K562 (cell line): ENCODE measurements at regions not wholly inside any gene's neighbourhood (a gene's known extent, or its start where the extent isn't known, plus 50 kb on each side); places are given as distances from the start of the nearest gene placed in this dataset.

Experiments used
- ATAC-seq: fragments of 200-7000 bp; cut with Tn5 transposase; 3 replicates; pipeline ENCODE4 v1.9.1; 2020; ENCODE audit warnings: moderate library complexity
- BruUV-seq: library from RNA; stranded (reverse); fragments of 400-500 nt; replicated peaks from 2 replicates; lab custom pipeline; 2021; lab: Mats Ljungman, UMichigan
- CTCF ChIA-PET: fragments of 300-600 bp; formaldehyde crosslinking; extraction: SDS; loops from one replicate; lab custom pipeline; 2021; ENCODE audit warnings: low intra/inter-chr PET ratio; lab: Yijun Ruan, JAX
- POLR2A ChIA-PET: fragments of 300-600, 350-650 bp; sonication (Branson Sonifier 250); formaldehyde crosslinking; extraction: SDS; loops from one replicate; lab custom pipeline; 2021; ENCODE audit warnings: antibody characterized with exemption, inconsistent platforms; lab: Yijun Ruan, JAX
- DNase-seq, 4 experiments: peaks; one replicate each; pipeline versions ENCODE4 v3.0.0 to v3.0.0-alpha.2; 2011 to 2018; ENCODE audit warnings: low spot score in 3 of 4, mixed read lengths in 3 of 4; ENCODE audit errors: extremely low read depth in 1 of 4
- FAIRE-seq: peaks from 2 replicates; lab custom pipeline; 2011; peaks lifted over from hg19 to GRCh38; lab: Jason Lieb, UNC
- H2AFZ ChIP-seq: 2 replicates; pipeline ENCODE4 v1.6.0; 2011; ENCODE audit warnings: low read depth, low read length, control low read depth, inconsistent platforms
- H3K27ac ChIP-seq: fragments of 200-600 bp; 3 replicates; pipeline ENCODE4 v1.8.0; 2011; ENCODE audit warnings: low read depth, mild to moderate bottlenecking, control low read depth, inconsistent platforms, low read length, moderate library complexity, mixed read lengths; ENCODE audit errors: extremely low read depth
- H3K27me3 ChIP-seq, 2 experiments: fragments of 300-600 bp in 1 of 2; 2 replicates in 1 of 2; 3 replicates in 1 of 2; pipeline versions ENCODE4 v1.6.0 to v1.8.0; 2011; ENCODE audit warnings: inconsistent platforms in 2 of 2, low read length in 2 of 2, mild to moderate bottlenecking in 1 of 2, mixed read lengths in 1 of 2, moderate library complexity in 1 of 2; ENCODE audit not compliant: control insufficient read depth in 2 of 2, insufficient read depth in 2 of 2
- H3K36me3 ChIP-seq: fragments of 300-600 bp; 3 replicates; pipeline ENCODE4 v1.8.0; 2011; ENCODE audit warnings: mild to moderate bottlenecking, low read length, inconsistent platforms; ENCODE audit not compliant: control insufficient read depth, insufficient read depth
- H3K4me1 ChIP-seq, 2 experiments: fragments of 200-600 bp in 1 of 2; replicated peaks in 1 of 2; 2 replicates in 1 of 2; 3 replicates in 1 of 2; pipeline versions ENCODE4 v1.5.1 to v1.8.0; 2011; ENCODE audit warnings: inconsistent platforms in 2 of 2, low read length in 2 of 2, mild to moderate bottlenecking in 1 of 2, mixed read lengths in 1 of 2, moderate library complexity in 1 of 2; ENCODE audit not compliant: control insufficient read depth in 2 of 2, insufficient read depth in 2 of 2
- H3K4me2 ChIP-seq: 2 replicates; pipeline ENCODE4 v1.6.1; 2011; ENCODE audit warnings: low read length, control low read depth, inconsistent platforms, mixed read lengths; ENCODE audit not compliant: insufficient read depth
- H3K4me3 ChIP-seq: fragments of 200-600 bp; sonication (generic), shearing (Covaris generic); 2 replicates; pipeline ENCODE4 v1.5.1; 2016; ENCODE audit warnings: control low read depth, inconsistent platforms
- H3K79me2 ChIP-seq: fragments of 200-600 bp; 3 replicates; pipeline ENCODE4 v1.8.0; 2011; ENCODE audit warnings: low read length, inconsistent platforms; ENCODE audit not compliant: control insufficient read depth, insufficient read depth
- H3K9ac ChIP-seq, 2 experiments: 2 replicates each; pipeline versions ENCODE4 v1.6.0 to v1.6.1; 2011; ENCODE audit warnings: low read depth in 2 of 2, low read length in 2 of 2, control low read depth in 1 of 2, inconsistent platforms in 1 of 2, mild to moderate bottlenecking in 1 of 2, mixed read lengths in 1 of 2; ENCODE audit not compliant: insufficient read depth in 1 of 2
- H3K9me1 ChIP-seq: one replicate; pipeline ENCODE4 v1.6.0; 2011; ENCODE audit warnings: inconsistent platforms, mild to moderate bottlenecking, low read length, moderate library complexity; ENCODE audit not compliant: control insufficient read depth, insufficient read depth
- H3K9me3 ChIP-seq: replicated peaks from 2 replicates; pipeline ENCODE4 v1.5.1; 2011; ENCODE audit warnings: low read depth, low read length, inconsistent platforms; ENCODE audit not compliant: control insufficient read depth, insufficient read depth
- H4K20me1 ChIP-seq: replicated peaks from 2 replicates; pipeline ENCODE4 v1.6.1; 2011; ENCODE audit warnings: low read length, inconsistent platforms, mixed read lengths; ENCODE audit not compliant: control insufficient read depth, insufficient read depth
- C11orf30 ChIP-seq: fragments of 450-650 bp; IDR thresholded peaks from 2 replicates; pipeline ENCODE4 v1.6.1; 2016; ENCODE audit warnings: low read depth, mild to moderate bottlenecking
- CEBPG ChIP-seq, 3 experiments: fragments of 200-800 bp in 1 of 3; sonication (Bioruptor generic) in 1 of 3; sonication (generic) in 1 of 3; formaldehyde crosslinking in 1 of 3; IDR thresholded peaks in 2 of 3; conservative IDR thresholded peaks in 1 of 3; 2 replicates each; pipeline versions ENCODE4 v1.6.1 to v1.8.0; 2016 to 2022; ENCODE audit warnings: missing compliant biosample characterization in 2 of 3, missing genetic modification characterization in 2 of 3, mild to moderate bottlenecking in 1 of 3, missing genetic modification reagents in 1 of 3
- ELF4 ChIP-seq: fragments of 450-650 bp; formaldehyde crosslinking; IDR thresholded peaks from 2 replicates; pipeline ENCODE4 v1.4.0; 2022; ENCODE audit warnings: missing genetic modification characterization
- GTF2A2 ChIP-seq: IDR thresholded peaks from 2 replicates; pipeline ENCODE4 v1.6.1; 2016; ENCODE audit warnings: mild to moderate bottlenecking, missing genetic modification characterization, missing compliant biosample characterization
- HNRNPL ChIP-seq: fragments of 200-400 bp; formaldehyde crosslinking; IDR thresholded peaks from 2 replicates; pipeline ENCODE4 v1.6.1; 2017; ENCODE audit warnings: low read depth, mild to moderate bottlenecking, low read length
- MAFG ChIP-seq: fragments of 450-650 bp; conservative IDR thresholded peaks from 2 replicates; pipeline ENCODE4 v1.6.1; 2016; ENCODE audit warnings: missing genetic modification characterization, missing compliant biosample characterization
- NR2C2 ChIP-seq, 2 experiments: fragments of 200-800 bp in 1 of 2; sonication (Bioruptor generic) in 1 of 2; sonication (generic) in 1 of 2; formaldehyde crosslinking in 1 of 2; IDR thresholded peaks; 2 replicates each; pipeline versions ENCODE4 v1.6.1 to v1.8.0; 2016 to 2022; ENCODE audit warnings: mild to moderate bottlenecking in 1 of 2, missing compliant biosample characterization in 1 of 2, missing genetic modification characterization in 1 of 2, missing genetic modification reagents in 1 of 2
- PHB2 ChIP-seq: fragments of 450-650 bp; IDR thresholded peaks from 2 replicates; pipeline ENCODE4 v1.6.1; 2017; ENCODE audit warnings: low read depth
- SLC30A9 ChIP-seq: fragments of 250-450 bp; sonication (Bioruptor Pico); IDR thresholded peaks from 2 replicates; pipeline ENCODE4 v1.8.0; 2022; ENCODE audit warnings: mild to moderate bottlenecking, moderate library complexity
- ZNF830 ChIP-seq: fragments of 250-450 bp; sonication (Bioruptor Pico); IDR thresholded peaks from 2 replicates; pipeline ENCODE4 v1.5.0; 2021; ENCODE audit warnings: mild to moderate bottlenecking
- WGBS: fragments of 100-300 bp; shearing (Covaris generic); methylation state at CpG from one replicate; pipeline ENCODE4 v1.1.6; 2016; ENCODE audit warnings: low coverage, mixed read lengths; ENCODE audit not compliant: insufficient coverage; ENCODE audit errors: missing lambda C conversion rate; 5-methylcytosine and 5-hydroxymethylcytosine counted together
- in situ Hi-C: fragments of 300-500 bp; cut with MboI; formaldehyde crosslinking; loops from 4 replicates; pipeline ENCODE4 v1.15.0; 2018; ENCODE audit warnings: inconsistent platforms, mixed read lengths
- intact Hi-C: fragments of 100-400 bp; cut with micrococcal nuclease; formaldehyde crosslinking; loops from 2 replicates; pipeline ENCODE4 v1.14.2; 2022
- TF ChIP-seq, protein P1 (sequence below): sonication (generic); formaldehyde crosslinking; IDR thresholded peaks from 2 replicates; pipeline ENCODE4 v1.8.0; 2022; ENCODE audit warnings: missing genetic modification reagents, mild to moderate bottlenecking, borderline replicate concordance
- TF ChIP-seq, protein P2 (sequence below): fragments of 250-450 bp; sonication (Bioruptor Pico); IDR thresholded peaks from 2 replicates; pipeline ENCODE4 v1.8.0; 2022; ENCODE audit warnings: moderate library complexity, mild to moderate bottlenecking, inconsistent platforms
- TF ChIP-seq, protein P3 (sequence below): fragments of 450-650 bp; formaldehyde crosslinking; IDR thresholded peaks from 2 replicates; pipeline ENCODE4 v1.4.0; 2020; ENCODE audit warnings: mild to moderate bottlenecking, moderate library complexity
- TF ChIP-seq, protein P4 (sequence below): fragments of 450-650 bp; IDR thresholded peaks from one replicate; pipeline ENCODE4 v1.6.1; 2018; ENCODE audit warnings: mild to moderate bottlenecking, moderate library complexity; ENCODE audit not compliant: partially characterized antibody

DNA sequence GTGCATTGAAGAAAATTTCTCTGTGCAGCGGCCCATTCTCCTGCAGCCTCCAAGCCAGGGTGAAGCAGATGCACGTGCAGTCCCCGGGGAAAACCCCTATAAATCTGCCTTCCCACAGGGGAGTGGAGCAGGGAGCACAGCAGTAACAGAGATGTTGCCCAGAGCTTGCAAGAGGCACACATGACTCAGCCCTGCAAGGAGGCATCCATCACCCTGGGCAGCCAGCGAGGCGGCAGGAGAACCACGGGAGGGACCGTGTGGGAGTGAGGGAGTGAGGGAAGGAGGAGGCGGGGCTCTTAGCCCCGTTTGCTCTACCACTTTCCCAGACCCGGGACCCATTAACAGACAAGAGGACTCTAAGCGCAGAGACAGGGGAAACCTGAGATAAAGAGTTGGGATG lies 96.2 kb upstream of the ARAP3 start (continued):
- TF ChIP-seq, protein P1, sequence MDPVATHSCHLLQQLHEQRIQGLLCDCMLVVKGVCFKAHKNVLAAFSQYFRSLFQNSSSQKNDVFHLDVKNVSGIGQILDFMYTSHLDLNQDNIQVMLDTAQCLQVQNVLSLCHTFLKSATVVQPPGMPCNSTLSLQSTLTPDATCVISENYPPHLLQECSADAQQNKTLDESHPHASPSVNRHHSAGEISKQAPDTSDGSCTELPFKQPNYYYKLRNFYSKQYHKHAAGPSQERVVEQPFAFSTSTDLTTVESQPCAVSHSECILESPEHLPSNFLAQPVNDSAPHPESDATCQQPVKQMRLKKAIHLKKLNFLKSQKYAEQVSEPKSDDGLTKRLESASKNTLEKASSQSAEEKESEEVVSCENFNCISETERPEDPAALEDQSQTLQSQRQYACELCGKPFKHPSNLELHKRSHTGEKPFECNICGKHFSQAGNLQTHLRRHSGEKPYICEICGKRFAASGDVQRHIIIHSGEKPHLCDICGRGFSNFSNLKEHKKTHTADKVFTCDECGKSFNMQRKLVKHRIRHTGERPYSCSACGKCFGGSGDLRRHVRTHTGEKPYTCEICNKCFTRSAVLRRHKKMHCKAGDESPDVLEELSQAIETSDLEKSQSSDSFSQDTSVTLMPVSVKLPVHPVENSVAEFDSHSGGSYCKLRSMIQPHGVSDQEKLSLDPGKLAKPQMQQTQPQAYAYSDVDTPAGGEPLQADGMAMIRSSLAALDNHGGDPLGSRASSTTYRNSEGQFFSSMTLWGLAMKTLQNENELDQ (CRISPR knock-in tag), result no peak
- TF ChIP-seq SLC30A9 (no peak), PHB2 (no peak), HNRNPL (no peak)

DNA sequence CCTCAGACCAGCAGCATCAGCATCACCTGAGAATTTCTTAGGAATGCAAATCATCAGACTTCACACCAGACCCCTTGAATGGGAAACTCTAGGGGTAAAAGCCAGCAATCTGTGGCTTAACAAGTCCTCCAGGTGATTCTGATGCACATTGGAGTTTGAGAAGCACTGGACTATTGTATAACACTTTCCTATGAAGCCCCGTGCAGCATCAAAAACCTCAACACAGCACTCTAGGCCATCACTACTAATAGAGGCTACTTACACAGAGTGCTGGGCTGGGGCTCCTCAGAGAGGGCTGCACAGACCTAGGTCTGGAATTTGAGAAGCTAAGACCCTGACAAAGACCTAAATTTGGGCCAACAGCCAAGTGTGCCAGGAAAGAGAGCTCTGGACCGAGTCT lies 95.7 kb upstream of the ARAP3 start:
- Histone ChIP-seq H3K27me3 (peaks cover 4 to 54% of the 10 kb centered on the region in 2 experiments; a peak in 4 of 5 replicates), H3K4me2 (no peak overlapping the region), H3K36me3 (no peaks in the 10 kb centered on the region), H3K9me3 (no peaks in the 10 kb centered on the region; the same call in 1 of the 2 replicates), H3K4me3 (no peak overlapping the region), H3K79me2 (no peaks in the 10 kb centered on the region), H3K4me1 (no peaks in the 10 kb centered on the region), H3K27ac (no peak overlapping the region), H3K9ac (no peak overlapping the region), H4K20me1 (no peaks in the 10 kb centered on the region), H3K9me1 (no peaks in the 10 kb centered on the region), H2AFZ (no peak overlapping the region)
- ChIA-PET POLR2A (no interaction called here), CTCF (no interaction called here)
- no TSS peak for BruUV-seq
- 0% methylated on average over 2 of the region's 2 CpGs for WGBS
- no peak for ATAC-seq
- DNase-seq, result no peak
- in situ Hi-C loops, result no loop called here
- FAIRE-seq, result no peak
- intact Hi-C loops, result no loop called here
- TF ChIP-seq MAFG (tag) (no peak), C11orf30 (no peak), ZNF830 (CRISPR knock-in tag) (no peak), NR2C2 (CRISPR knock-in tag; IDR thresholded peaks at IDR 0.05) (no peak), NR2C2 (tag; IDR thresholded peaks at IDR 0.05) (no peak), CEBPG (CRISPR knock-in tag; IDR thresholded peaks at IDR 0.05) (no peak), CEBPG (tag; conservative IDR thresholded peaks at IDR 0.05 in 1 of 2, IDR thresholded peaks at IDR 0.05 in 1 of 2) (no peak), ELF4 (CRISPR knock-in tag) (no peak), GTF2A2 (tag) (no peak)
- TF ChIP-seq, protein P2, sequence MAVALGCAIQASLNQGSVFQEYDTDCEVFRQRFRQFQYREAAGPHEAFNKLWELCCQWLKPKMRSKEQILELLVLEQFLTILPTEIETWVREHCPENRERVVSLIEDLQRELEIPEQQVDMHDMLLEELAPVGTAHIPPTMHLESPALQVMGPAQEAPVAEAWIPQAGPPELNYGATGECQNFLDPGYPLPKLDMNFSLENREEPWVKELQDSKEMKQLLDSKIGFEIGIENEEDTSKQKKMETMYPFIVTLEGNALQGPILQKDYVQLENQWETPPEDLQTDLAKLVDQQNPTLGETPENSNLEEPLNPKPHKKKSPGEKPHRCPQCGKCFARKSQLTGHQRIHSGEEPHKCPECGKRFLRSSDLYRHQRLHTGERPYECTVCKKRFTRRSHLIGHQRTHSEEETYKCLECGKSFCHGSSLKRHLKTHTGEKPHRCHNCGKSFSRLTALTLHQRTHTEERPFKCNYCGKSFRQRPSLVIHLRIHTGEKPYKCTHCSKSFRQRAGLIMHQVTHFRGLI (CRISPR knock-in tag), result no peak
- TF ChIP-seq, protein P3, sequence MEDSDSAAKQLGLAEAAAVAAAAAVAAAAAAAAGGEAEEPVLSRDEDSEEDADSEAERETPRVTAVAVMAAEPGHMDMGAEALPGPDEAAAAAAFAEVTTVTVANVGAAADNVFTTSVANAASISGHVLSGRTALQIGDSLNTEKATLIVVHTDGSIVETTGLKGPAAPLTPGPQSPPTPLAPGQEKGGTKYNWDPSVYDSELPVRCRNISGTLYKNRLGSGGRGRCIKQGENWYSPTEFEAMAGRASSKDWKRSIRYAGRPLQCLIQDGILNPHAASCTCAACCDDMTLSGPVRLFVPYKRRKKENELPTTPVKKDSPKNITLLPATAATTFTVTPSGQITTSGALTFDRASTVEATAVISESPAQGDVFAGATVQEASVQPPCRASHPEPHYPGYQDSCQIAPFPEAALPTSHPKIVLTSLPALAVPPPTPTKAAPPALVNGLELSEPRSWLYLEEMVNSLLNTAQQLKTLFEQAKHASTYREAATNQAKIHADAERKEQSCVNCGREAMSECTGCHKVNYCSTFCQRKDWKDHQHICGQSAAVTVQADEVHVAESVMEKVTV (CRISPR knock-in tag), result no peak
- TF ChIP-seq, protein P4, sequence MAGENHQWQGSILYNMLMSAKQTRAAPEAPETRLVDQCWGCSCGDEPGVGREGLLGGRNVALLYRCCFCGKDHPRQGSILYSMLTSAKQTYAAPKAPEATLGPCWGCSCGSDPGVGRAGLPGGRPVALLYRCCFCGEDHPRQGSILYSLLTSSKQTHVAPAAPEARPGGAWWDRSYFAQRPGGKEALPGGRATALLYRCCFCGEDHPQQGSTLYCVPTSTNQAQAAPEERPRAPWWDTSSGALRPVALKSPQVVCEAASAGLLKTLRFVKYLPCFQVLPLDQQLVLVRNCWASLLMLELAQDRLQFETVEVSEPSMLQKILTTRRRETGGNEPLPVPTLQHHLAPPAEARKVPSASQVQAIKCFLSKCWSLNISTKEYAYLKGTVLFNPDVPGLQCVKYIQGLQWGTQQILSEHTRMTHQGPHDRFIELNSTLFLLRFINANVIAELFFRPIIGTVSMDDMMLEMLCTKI, result no peak
